Astrocyte of the spinal cord (primary cell): ENCODE measurements at regions not wholly inside any gene's neighbourhood (a gene's known extent, or its start where the extent isn't known, plus 50 kb on each side); places are given as distances from the start of the nearest gene placed in this dataset.

Experiments
- DNase-seq: peaks from one replicate; pipeline ENCODE4 v3.0.0; 2011; ENCODE audit warnings: low read depth, low spot score
- H3K4me3 ChIP-seq: 2 replicates; pipeline ENCODE4 v1.5.1; 2011; ENCODE audit warnings: low read depth, mild to moderate bottlenecking, low read length, moderate library complexity
- in situ Hi-C: cut with HindIII; loops from 2 replicates; pipeline ENCODE4 v1.10.0; 2017; ENCODE audit warnings: low sequenced_read_pairs
- TF ChIP-seq, protein P1 (sequence below): IDR thresholded peaks from 2 replicates; pipeline ENCODE4 v1.5.1; 2012; ENCODE audit warnings: low read depth, mild to moderate bottlenecking, low read length, inconsistent platforms

DNA sequence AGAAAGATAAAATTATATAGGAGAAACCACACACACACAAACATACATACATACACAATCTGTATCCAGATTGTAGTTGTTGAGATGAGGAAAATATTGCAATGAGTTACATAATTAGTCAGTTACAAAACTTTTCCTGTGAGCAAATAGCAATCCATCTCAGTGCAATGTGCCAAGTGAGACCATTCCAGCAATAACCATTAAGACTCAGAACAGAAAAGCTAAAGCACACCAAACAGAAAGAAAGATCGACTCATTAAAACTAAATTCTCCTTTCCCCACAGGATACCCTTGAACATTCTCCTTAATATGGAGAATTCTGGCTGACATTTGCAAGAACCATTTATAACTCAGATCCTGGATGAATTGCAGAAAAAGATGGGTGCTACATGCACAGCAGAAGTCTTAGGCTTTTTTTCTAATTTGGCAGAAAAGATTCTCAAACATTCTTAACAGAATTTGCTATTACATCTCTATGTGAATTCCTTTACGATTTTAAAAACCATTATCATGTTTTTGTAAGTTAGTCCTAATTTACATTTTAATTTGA is 1341.2 kb upstream of the SPRY2 start:
- DNase-seq = no peak
- in situ Hi-C loops = no loop called here
- TF ChIP-seq, protein P1, sequence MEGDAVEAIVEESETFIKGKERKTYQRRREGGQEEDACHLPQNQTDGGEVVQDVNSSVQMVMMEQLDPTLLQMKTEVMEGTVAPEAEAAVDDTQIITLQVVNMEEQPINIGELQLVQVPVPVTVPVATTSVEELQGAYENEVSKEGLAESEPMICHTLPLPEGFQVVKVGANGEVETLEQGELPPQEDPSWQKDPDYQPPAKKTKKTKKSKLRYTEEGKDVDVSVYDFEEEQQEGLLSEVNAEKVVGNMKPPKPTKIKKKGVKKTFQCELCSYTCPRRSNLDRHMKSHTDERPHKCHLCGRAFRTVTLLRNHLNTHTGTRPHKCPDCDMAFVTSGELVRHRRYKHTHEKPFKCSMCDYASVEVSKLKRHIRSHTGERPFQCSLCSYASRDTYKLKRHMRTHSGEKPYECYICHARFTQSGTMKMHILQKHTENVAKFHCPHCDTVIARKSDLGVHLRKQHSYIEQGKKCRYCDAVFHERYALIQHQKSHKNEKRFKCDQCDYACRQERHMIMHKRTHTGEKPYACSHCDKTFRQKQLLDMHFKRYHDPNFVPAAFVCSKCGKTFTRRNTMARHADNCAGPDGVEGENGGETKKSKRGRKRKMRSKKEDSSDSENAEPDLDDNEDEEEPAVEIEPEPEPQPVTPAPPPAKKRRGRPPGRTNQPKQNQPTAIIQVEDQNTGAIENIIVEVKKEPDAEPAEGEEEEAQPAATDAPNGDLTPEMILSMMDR = no peak
- no peak overlapping the region for H3K4me3 ChIP-seq

DNA sequence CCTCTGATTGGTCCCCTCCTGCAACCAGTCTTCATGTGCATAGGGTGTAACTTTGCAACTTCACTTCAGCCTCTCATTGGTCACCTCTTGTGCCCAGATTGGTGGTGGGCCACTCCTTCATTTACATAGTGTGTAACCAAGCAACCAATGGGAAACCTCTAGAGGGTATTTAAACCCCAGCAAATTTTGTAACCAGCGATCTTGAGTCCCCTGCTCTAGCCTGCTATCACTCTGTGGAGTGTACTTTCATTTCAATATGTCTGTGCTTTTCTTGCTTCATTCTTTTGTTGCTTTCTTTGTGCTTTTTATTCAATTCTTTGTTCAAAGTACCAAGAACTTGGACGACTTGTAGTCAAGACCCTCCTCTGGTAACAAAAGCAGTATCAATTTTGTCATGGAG is 1336.9 kb upstream of the SPRY2 start:
- in situ Hi-C loops = no loop called here
- no peak overlapping the region for H3K4me3 ChIP-seq
- no peak for DNase-seq
- TF ChIP-seq, protein P1 = no peak

DNA sequence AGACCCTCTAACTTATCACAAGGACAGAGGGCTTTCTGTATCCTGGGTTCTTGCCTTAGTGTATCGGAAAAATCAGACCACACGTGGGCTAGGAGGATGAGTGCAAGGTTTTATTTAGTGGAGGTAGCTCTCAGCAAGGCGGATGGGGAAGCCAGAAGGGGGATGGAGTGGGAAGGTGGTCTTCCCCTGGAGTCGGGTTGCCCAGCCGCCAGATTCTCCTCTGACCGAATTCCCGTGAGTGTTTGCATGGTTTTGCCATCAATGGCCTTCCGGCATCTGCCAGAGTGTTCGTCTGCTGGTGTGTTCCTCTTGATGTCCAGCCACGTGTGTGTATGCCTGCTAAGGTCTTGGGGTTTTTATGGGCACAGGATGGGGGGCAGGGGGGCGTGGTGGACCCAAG is 1335.1 kb upstream of the SPRY2 start:
- DNase-seq = no peak
- TF ChIP-seq, protein P1 = no peak
- in situ Hi-C loops = no loop called here

DNA sequence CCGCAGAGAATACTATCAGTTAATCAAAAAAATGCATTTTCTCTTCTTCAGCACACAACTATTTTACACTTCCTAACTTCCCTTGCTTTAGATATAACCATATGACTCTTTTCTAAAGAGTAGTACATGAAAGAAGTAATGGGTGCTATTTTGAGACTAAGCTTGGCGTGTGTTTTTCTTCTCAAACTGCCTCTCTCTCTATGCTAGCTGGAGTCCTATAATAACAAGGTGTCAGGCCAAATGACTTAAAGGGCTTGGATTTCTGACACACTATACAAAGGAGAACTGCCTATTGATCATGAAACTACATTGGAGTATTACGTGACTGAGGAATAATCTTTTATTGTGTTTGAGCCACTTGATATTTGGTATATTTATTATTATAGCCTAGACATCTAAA is 1330.1 kb upstream of the SPRY2 start:
- in situ Hi-C loops = no loop called here
- TF ChIP-seq, protein P1 = no peak
- H3K4me3 ChIP-seq = no peak overlapping the region
- no peak for DNase-seq

More for the DNA sequence above, 1335.1 kb upstream of the SPRY2 start:
- no peak overlapping the region for H3K4me3 ChIP-seq

DNA sequence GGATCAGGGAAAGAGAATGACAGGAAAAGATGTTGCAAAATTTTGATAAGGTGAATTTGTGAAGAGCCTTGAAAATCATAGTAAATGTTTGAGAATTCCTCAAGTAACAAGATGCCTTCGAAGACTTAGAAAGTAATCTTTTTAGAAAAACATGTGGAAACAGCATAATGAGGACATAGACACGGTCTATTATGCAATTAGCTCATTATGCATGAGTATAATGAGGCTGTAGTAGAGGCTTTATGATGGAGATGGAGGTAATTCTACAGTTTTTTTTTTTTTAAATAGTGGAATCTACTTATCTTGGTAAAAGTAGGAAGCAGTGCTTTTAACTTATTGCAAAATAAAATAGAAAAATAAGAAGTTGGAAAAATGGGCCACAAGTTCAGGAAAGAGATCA is 1329.1 kb upstream of the SPRY2 start:
- DNase-seq = no peak
- TF ChIP-seq, protein P1 = no peak
- H3K4me3 ChIP-seq = no peak overlapping the region
- in situ Hi-C loops = no loop called here

DNA sequence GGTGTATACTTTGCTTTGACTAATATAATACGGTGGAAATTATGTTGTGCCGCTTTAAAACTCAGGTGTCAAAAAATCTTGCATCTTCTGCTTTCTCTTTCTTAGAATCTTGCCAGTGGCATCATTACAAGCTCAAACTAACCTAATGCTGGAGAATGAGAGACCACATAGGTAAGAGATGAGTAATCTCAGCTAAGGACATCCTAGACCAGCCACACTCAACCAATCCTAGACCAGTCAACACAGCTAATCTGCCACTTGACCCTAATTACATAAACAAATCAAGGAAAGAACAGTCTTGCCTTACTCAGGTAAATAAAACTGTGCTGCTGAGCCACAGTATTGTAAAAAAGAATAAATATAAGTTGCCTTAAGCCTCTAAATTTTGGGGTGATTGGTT is 1323.9 kb upstream of the SPRY2 start:
- in situ Hi-C loops = no loop called here
- TF ChIP-seq, protein P1 = no peak
- no peak for DNase-seq
- no peak overlapping the region for H3K4me3 ChIP-seq

DNA sequence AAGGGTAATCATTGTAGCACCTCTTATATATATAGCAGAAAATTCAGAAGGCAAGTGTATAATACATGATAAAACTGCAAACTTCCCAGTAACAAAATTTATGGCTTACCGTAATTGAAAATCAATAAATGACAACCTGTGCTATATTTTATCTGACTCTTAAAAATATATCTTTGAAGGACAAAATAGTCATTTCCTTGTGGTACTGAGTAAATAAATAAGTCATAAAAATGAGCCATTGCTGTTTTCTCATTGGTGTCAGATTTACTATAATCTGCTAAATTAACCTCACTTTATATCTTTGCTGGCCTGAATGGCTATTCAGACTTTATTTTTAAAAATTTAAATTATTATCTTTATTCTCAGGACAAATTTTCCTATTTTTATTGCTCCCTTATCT is 1319.1 kb upstream of the SPRY2 start:
- in situ Hi-C loops = no loop called here
- DNase-seq = no peak
- H3K4me3 ChIP-seq = no peak overlapping the region
- TF ChIP-seq, protein P1 = no peak
